Neuronal stem cell (in vitro differentiated cells): ENCODE measurements at regions not wholly inside any gene's neighbourhood (a gene's known extent, or its start where the extent isn't known, plus 50 kb on each side); places are given as distances from the start of the nearest gene placed in this dataset.

Source experiments
- DNase-seq: peaks from one replicate; pipeline ENCODE4 v3.0.0-alpha.2; 2013; ENCODE audit warnings: low spot score
- H2AFZ ChIP-seq: one replicate; pipeline ENCODE4 v1.6.1; 2013; ENCODE audit warnings: mild to moderate bottlenecking, low read length, inconsistent platforms
- H2AK5ac ChIP-seq: 2 replicates; pipeline ENCODE4 v1.6.1; 2013; ENCODE audit warnings: low read depth, mild to moderate bottlenecking, inconsistent platforms, low read length, moderate library complexity, mixed read lengths
- H2BK120ac ChIP-seq: 2 replicates; pipeline ENCODE4 v1.6.1; 2013; ENCODE audit warnings: low read depth, mild to moderate bottlenecking, inconsistent platforms, low read length, moderate library complexity, mixed read lengths
- H2BK12ac ChIP-seq: one replicate; pipeline ENCODE4 v1.6.1; 2013; ENCODE audit warnings: low read length, inconsistent platforms
- H2BK15ac ChIP-seq: 2 replicates; pipeline ENCODE4 v1.6.1; 2013; ENCODE audit warnings: mild to moderate bottlenecking, low read length, inconsistent platforms, mixed read lengths
- H2BK5ac ChIP-seq: one replicate; pipeline ENCODE4 v1.6.1; 2013; ENCODE audit warnings: inconsistent platforms, mild to moderate bottlenecking, low read length, moderate library complexity
- H3K14ac ChIP-seq: one replicate; pipeline ENCODE4 v1.6.1; 2013; ENCODE audit warnings: low read length, inconsistent platforms
- H3K18ac ChIP-seq: 2 replicates; pipeline ENCODE4 v1.6.1; 2013; ENCODE audit warnings: low read length, inconsistent platforms
- H3K23ac ChIP-seq: 2 replicates; pipeline ENCODE4 v1.6.1; 2013; ENCODE audit warnings: low read depth, mild to moderate bottlenecking, mixed read lengths, low read length, inconsistent platforms; ENCODE audit not compliant: poor library complexity
- H3K27ac ChIP-seq: replicated peaks from 3 replicates; pipeline ENCODE4 v1.5.1; 2013; ENCODE audit warnings: low read length, inconsistent platforms
- H3K27me3 ChIP-seq, 3 experiments: 2 replicates each; pipeline ENCODE4 v1.6.1; 2013; ENCODE audit warnings: low read length in 3 of 3, mild to moderate bottlenecking in 2 of 3, inconsistent platforms in 1 of 3, low read depth in 1 of 3, mixed read lengths in 1 of 3, moderate library complexity in 1 of 3; ENCODE audit not compliant: control insufficient read depth in 3 of 3, insufficient read depth in 3 of 3
- H3K36me3 ChIP-seq, 2 donors: replicated peaks in 1 of 2; 2 replicates each; pipeline ENCODE4 v1.6.1; 2013; ENCODE audit warnings: low read length in 2 of 2; ENCODE audit not compliant: control insufficient read depth in 2 of 2, insufficient read depth in 2 of 2
- H3K4ac ChIP-seq: 2 replicates; pipeline ENCODE4 v1.6.1; 2013; ENCODE audit warnings: inconsistent platforms, mild to moderate bottlenecking, low read length, moderate library complexity
- H3K4me1 ChIP-seq, 2 donors: 1 replicate in 1 of 2; 2 replicates in 1 of 2; pipeline ENCODE4 v1.6.1; 2013; ENCODE audit warnings: low read length in 2 of 2, low read depth in 1 of 2; ENCODE audit not compliant: control insufficient read depth in 2 of 2, insufficient read depth in 1 of 2
- H3K4me2 ChIP-seq: one replicate; pipeline ENCODE4 v1.6.1; 2013; ENCODE audit warnings: mild to moderate bottlenecking, low read length, inconsistent platforms; ENCODE audit not compliant: insufficient read depth, poor library complexity, severe bottlenecking
- H3K4me3 ChIP-seq, 2 donors: 2 replicates each; pipeline ENCODE4 v1.5.1; 2013; ENCODE audit warnings: low read length in 2 of 2, mild to moderate bottlenecking in 2 of 2, inconsistent platforms in 1 of 2, moderate library complexity in 1 of 2
- H3K79me1 ChIP-seq: one replicate; pipeline ENCODE4 v1.6.1; 2013; ENCODE audit warnings: low read depth, mild to moderate bottlenecking, inconsistent platforms, low read length, moderate library complexity
- H3K9ac ChIP-seq: one replicate; pipeline ENCODE4 v1.6.1; 2013; ENCODE audit warnings: mild to moderate bottlenecking, low read depth, low read length, inconsistent platforms; ENCODE audit not compliant: poor library complexity
- H3K9me3 ChIP-seq, 2 donors: replicated peaks in 1 of 2; 2 replicates each; pipeline versions ENCODE3 to v1.6.1; 2013; ENCODE audit warnings: low read length in 2 of 2, mild to moderate bottlenecking in 2 of 2, inconsistent platforms in 1 of 2, low read depth in 1 of 2, mixed read lengths in 1 of 2, moderate library complexity in 1 of 2; ENCODE audit not compliant: control insufficient read depth in 2 of 2, insufficient read depth in 1 of 2
- H4K8ac ChIP-seq: one replicate; pipeline ENCODE4 v1.6.1; 2013; ENCODE audit warnings: low read depth, mild to moderate bottlenecking, inconsistent platforms, low read length, moderate library complexity
- H4K91ac ChIP-seq: one replicate; pipeline ENCODE4 v1.6.1; 2013; ENCODE audit warnings: low read length, low read depth, mild to moderate bottlenecking, inconsistent platforms; ENCODE audit not compliant: poor library complexity
- WGBS, 2 donors: extraction: QIAGEN DNeasy Blood & Tissue Kit; methylation state at CpG; one replicate each; pipeline ENCODE4 v1.1.7; 2013; ENCODE audit warnings: missing lambda C conversion rate in 2 of 2, mixed read lengths in 1 of 2; ENCODE audit not compliant: insufficient read length in 2 of 2, insufficient replicate concordance in 1 of 2; ENCODE audit errors: extremely low coverage in 2 of 2; 5-methylcytosine and 5-hydroxymethylcytosine counted together

- H4K8ac ChIP-seq = no peak overlapping the region
- no peak for DNase-seq
- WGBS, 2 donors = no CpG with 5 or more reads among the region's 5 CpGs
- H3K4me1 ChIP-seq = no peaks in the 10 kb centered on the region
- H3K18ac ChIP-seq = no peak overlapping the region
- H3K4me2 ChIP-seq = no peak overlapping the region
- H4K91ac ChIP-seq = no peak overlapping the region
- no peak overlapping the region for H3K4me3 ChIP-seq
- no peak overlapping the region for H3K14ac ChIP-seq
- H2AFZ ChIP-seq = no peak overlapping the region
- no peak overlapping the region for H2AK5ac ChIP-seq
- H3K79me1 ChIP-seq = no peaks in the 10 kb centered on the region
- H3K9ac ChIP-seq = no peak overlapping the region
- no peaks in the 10 kb centered on the region for H3K9me3 ChIP-seq
- H3K36me3 ChIP-seq = no peaks in the 10 kb centered on the region
- H2BK12ac ChIP-seq = no peak overlapping the region
- no peak overlapping the region for H2BK5ac ChIP-seq
- no peak overlapping the region for H2BK120ac ChIP-seq
- no peaks in the 10 kb centered on the region for H3K27me3 ChIP-seq
- H3K27ac ChIP-seq = no peak overlapping the region
- H2BK15ac ChIP-seq = no peak overlapping the region
- no peak overlapping the region for H3K23ac ChIP-seq
- no peak overlapping the region for H3K4ac ChIP-seq
These were observed 73.9 kb upstream of the ATF7IP2 start for GRCh38 chr16:10312008-10312407.

DNA sequence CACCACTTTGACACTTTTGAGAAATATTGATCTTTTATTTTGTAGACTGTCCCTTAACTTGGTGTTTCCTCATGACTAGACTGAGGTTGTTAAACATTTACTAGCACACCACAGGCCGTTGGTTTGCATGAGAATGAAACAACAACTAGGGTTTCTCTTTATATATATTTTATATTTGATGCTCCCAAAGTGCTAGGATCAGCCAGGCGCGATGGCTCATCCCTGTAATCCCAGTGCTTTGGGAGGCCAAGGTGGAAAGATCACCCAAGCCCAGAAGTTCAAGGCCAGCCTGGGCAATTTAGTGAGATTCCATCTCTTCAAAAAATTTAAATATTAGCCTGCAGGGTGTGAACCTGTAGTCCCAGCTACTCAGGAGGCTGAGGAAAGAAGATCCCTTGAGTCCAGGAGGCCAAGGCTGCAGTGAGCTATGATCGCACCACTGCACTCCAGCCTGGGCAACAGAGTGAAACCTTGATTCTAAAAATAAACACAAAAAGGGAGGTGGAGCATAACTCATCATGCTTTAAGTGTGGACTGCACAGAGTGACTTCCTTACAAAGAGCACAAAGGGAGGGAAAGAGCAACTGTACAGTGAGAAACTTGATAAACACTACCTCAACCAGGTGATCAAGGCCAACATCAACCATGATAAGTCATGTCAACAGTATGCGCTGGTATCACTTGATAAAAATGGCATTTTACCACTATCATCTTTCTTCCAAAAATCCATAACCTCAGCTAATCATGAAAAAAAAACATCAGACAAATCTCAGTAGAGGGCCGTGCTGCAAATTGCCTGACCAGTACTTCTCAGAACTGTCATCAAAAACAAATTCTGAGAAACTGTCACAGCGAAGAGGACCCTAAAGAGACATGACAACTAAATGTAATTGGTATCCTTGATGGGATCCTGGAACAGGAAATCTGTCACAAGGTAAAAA is 72.8 kb upstream of the ATF7IP2 start:
- no peak overlapping the region for H3K23ac ChIP-seq
- no peak overlapping the region for H2AK5ac ChIP-seq
- no peaks in the 10 kb centered on the region for H3K79me1 ChIP-seq
- H4K91ac ChIP-seq = no peak overlapping the region
- no CpG with 5 or more reads among the region's 7 CpGs for WGBS, 2 donors
- H2BK15ac ChIP-seq = no peak overlapping the region
- H3K4me3 ChIP-seq = no peak overlapping the region
- no peaks in the 10 kb centered on the region for H3K36me3 ChIP-seq
- H3K14ac ChIP-seq = no peak overlapping the region
- DNase-seq = no peak
- peaks cover 0 to 2% of the 10 kb centered on the region in 2 donors for H3K9me3 ChIP-seq
- no peak overlapping the region for H3K4me2 ChIP-seq
- H2BK5ac ChIP-seq = no peak overlapping the region
- no peak overlapping the region for H3K18ac ChIP-seq
- no peaks in the 10 kb centered on the region for H3K27me3 ChIP-seq
- H3K4me1 ChIP-seq = no peaks in the 10 kb centered on the region
- H2BK120ac ChIP-seq = no peak overlapping the region
- H4K8ac ChIP-seq = no peak overlapping the region
- no peak overlapping the region for H2AFZ ChIP-seq
- H3K4ac ChIP-seq = no peak overlapping the region
- H3K9ac ChIP-seq = no peak overlapping the region
- H3K27ac ChIP-seq = no peak overlapping the region
- no peak overlapping the region for H2BK12ac ChIP-seq

GRCh38 chr16:10314317-10314716 is 71.5 kb upstream of the ATF7IP2 start:
- H3K27me3 ChIP-seq = no peaks in the 10 kb centered on the region
- no CpG with 5 or more reads among the region's 4 CpGs for WGBS, 2 donors
- H3K14ac ChIP-seq = no peak overlapping the region
- H3K23ac ChIP-seq = no peak overlapping the region
- no peaks in the 10 kb centered on the region for H3K36me3 ChIP-seq
- H2BK120ac ChIP-seq = no peak overlapping the region
- H3K4me3 ChIP-seq = no peak overlapping the region
- no peak overlapping the region for H3K9ac ChIP-seq
- no peaks in the 10 kb centered on the region for H3K79me1 ChIP-seq
- no peak overlapping the region for H2BK5ac ChIP-seq
- peaks cover 0 to 2% of the 10 kb centered on the region in 2 donors for H3K9me3 ChIP-seq
- DNase-seq = no peak
- H3K18ac ChIP-seq = no peak overlapping the region
- peaks cover 0 to 7% of the 10 kb centered on the region in 2 donors for H3K4me1 ChIP-seq
- H4K8ac ChIP-seq = no peak overlapping the region
- no peak overlapping the region for H3K4ac ChIP-seq
- H2AK5ac ChIP-seq = no peak overlapping the region
- H3K4me2 ChIP-seq = no peak overlapping the region
- H2AFZ ChIP-seq = no peak overlapping the region
- no peak overlapping the region for H2BK12ac ChIP-seq
- no peak overlapping the region for H3K27ac ChIP-seq
- H2BK15ac ChIP-seq = no peak overlapping the region
- H4K91ac ChIP-seq = no peak overlapping the region

DNA sequence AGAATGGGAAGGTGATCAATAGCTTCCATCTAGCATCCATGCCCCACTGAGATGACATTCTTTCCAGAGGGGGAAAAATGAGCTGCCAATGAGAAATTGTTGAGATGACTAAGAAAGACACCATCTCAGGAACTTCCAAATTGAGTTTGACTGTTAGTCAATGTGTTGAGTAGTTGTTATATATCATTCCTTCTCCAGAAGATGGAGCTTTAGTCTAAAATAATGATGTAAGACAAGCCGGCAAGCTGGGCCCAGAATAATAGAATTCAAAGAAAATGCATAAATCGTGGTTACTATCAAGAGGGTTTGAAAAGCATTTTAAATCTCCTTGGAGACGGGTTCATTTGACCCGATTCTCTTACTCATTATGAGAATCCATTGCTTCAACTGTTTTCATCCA is 71.0 kb upstream of the ATF7IP2 start:
- Histone ChIP-seq H3K4ac (no peak overlapping the region), H3K79me1 (no peaks in the 10 kb centered on the region), H3K18ac (no peak overlapping the region), H2BK15ac (no peak overlapping the region), H3K27me3 (no peaks in the 10 kb centered on the region), H4K8ac (no peak overlapping the region), H3K27ac (no peak overlapping the region), H3K4me1 (peaks cover 0 to 11% of the 10 kb centered on the region in 2 donors), H2AFZ (no peak overlapping the region), H3K14ac (no peak overlapping the region), H3K4me3 (no peak overlapping the region), H4K91ac (no peak overlapping the region), H3K9ac (no peak overlapping the region), H2AK5ac (no peak overlapping the region), H2BK120ac (no peak overlapping the region), H3K36me3 (no peaks in the 10 kb centered on the region), H3K23ac (no peak overlapping the region), H2BK5ac (no peak overlapping the region), H2BK12ac (no peak overlapping the region), H3K4me2 (no peak overlapping the region), H3K9me3 (peaks cover 0 to 2% of the 10 kb centered on the region in 2 donors)
- no peak for DNase-seq
- no CpG with 5 or more reads among the region's 4 CpGs for WGBS, 2 donors
